Natural killer cell (primary cell): ENCODE measurements at regions not wholly inside any gene's neighbourhood (a gene's known extent, or its start where the extent isn't known, plus 50 kb on each side); places are given as distances from the start of the nearest gene placed in this dataset.

ENCODE experiments used
- ATAC-seq, 3 donors: fragments of 150-1000 bp in 2 of 3; fragments of 200-7000 bp in 1 of 3; cut with Tn5 transposase; 1 replicate in 1 of 3; 2 replicates in 2 of 3; pipeline ENCODE4 v1.10.0; 2021; ENCODE audit warnings: mild to moderate bottlenecking in 2 of 3, moderate library complexity in 2 of 3
- DNase-seq, 2 donors: peaks; one replicate each; pipeline versions ENCODE4 v3.0.0 to v3.0.0-alpha.2; 2013 to 2021; ENCODE audit warnings: mixed read lengths in 1 of 2
- H3K27ac ChIP-seq: one replicate; pipeline ENCODE4 v1.5.1; 2013; ENCODE audit warnings: mild to moderate bottlenecking, low read length
- H3K27me3 ChIP-seq: one replicate; pipeline ENCODE4 v1.6.1; 2013; ENCODE audit warnings: low read length; ENCODE audit not compliant: control insufficient read depth, insufficient read depth
- H3K36me3 ChIP-seq: one replicate; pipeline ENCODE4 v1.6.1; 2013; ENCODE audit warnings: low read length; ENCODE audit not compliant: control insufficient read depth, insufficient read depth
- H3K4me1 ChIP-seq: one replicate; pipeline ENCODE4 v1.6.1; 2013; ENCODE audit warnings: low read length; ENCODE audit not compliant: control insufficient read depth, insufficient read depth
- H3K4me3 ChIP-seq: one replicate; pipeline ENCODE4 v1.5.1; 2013; ENCODE audit warnings: low read length
- H3K9me3 ChIP-seq: one replicate; pipeline ENCODE4 v1.6.1; 2013; ENCODE audit warnings: low read length; ENCODE audit not compliant: control insufficient read depth, insufficient read depth
- H3K27ac Mint-ChIP-seq, 2 donors: one replicate each; pipeline ENCODE4 v1.8.0; 2022; ENCODE audit warnings: mild to moderate bottlenecking in 2 of 2, mixed read lengths in 2 of 2, moderate library complexity in 1 of 2
- H3K27me3 Mint-ChIP-seq, 2 donors: one replicate each; pipeline ENCODE4 v1.8.0; 2022; ENCODE audit warnings: low read depth in 2 of 2, mixed read lengths in 2 of 2
- H3K36me3 Mint-ChIP-seq: one replicate; pipeline ENCODE4 v1.8.0; 2022; ENCODE audit warnings: mixed read lengths
- H3K4me1 Mint-ChIP-seq, 2 donors: one replicate each; pipeline ENCODE4 v1.8.0; 2022; ENCODE audit warnings: mixed read lengths in 2 of 2
- H3K4me3 Mint-ChIP-seq: one replicate; pipeline ENCODE4 v1.8.0; 2022; ENCODE audit warnings: mild to moderate bottlenecking, moderate library complexity, mixed read lengths
- H3K9me3 Mint-ChIP-seq, 2 donors: one replicate each; pipeline ENCODE4 v1.8.0; 2022; ENCODE audit warnings: mixed read lengths in 2 of 2
- WGBS: methylation state at CpG from one replicate; pipeline ENCODE4 v1.1.7; 2013; ENCODE audit warnings: missing lambda C conversion rate; ENCODE audit not compliant: insufficient coverage; 5-methylcytosine and 5-hydroxymethylcytosine counted together
- intact Hi-C: fragments of 100-400 bp; cut with micrococcal nuclease; formaldehyde crosslinking; loops from one replicate; pipeline ENCODE4 v1.14.2; 2022
- TF ChIP-seq, protein P1 (sequence below): fragments of 200-600 bp; IDR thresholded peaks from one replicate; pipeline ENCODE4 v1.8.0; 2022; ENCODE audit warnings: antibody characterized with exemption

DNA sequence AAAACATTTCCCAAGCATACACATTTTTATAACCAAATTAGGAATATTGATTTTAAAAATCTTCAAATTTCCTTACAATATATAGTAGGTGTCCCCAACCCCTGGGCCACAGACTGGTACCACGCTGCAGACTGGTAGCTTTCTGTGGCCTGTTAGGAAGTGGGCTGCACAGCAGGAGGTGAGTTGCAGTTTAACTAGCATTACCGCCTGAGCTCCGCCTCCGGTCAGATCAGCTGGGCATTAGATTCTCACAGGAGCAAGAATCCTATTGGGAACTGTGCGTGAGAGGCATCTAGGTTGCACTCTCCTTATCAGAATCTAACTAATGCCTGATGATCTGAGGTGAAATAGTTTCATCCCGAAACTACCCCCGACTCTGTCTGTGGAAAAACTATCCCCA lies 62.1 kb downstream of the ZWINT start:
- Histone ChIP-seq H3K4me3 (no peak overlapping the region), H3K27me3 (no peaks in the 10 kb centered on the region), H3K9me3 (no peaks in the 10 kb centered on the region), H3K36me3 (no peaks in the 10 kb centered on the region), H3K27ac (no peak overlapping the region), H3K4me1 (no peaks in the 10 kb centered on the region)
- Mint-ChIP-seq H3K27ac (no peak overlapping the region), H3K27me3 (no peaks in the 10 kb centered on the region), H3K9me3 (peaks cover 2 to 3% of the 10 kb centered on the region in 2 donors), H3K4me3 (no peak overlapping the region), H3K36me3 (no peaks in the 10 kb centered on the region), H3K4me1 (no peaks in the 10 kb centered on the region)
- no peak for DNase-seq
- WGBS, result 86% methylated on average over 7 of the region's 7 CpGs
- ATAC-seq, result no peak
- intact Hi-C loops, result no loop called here
- TF ChIP-seq, protein P1, sequence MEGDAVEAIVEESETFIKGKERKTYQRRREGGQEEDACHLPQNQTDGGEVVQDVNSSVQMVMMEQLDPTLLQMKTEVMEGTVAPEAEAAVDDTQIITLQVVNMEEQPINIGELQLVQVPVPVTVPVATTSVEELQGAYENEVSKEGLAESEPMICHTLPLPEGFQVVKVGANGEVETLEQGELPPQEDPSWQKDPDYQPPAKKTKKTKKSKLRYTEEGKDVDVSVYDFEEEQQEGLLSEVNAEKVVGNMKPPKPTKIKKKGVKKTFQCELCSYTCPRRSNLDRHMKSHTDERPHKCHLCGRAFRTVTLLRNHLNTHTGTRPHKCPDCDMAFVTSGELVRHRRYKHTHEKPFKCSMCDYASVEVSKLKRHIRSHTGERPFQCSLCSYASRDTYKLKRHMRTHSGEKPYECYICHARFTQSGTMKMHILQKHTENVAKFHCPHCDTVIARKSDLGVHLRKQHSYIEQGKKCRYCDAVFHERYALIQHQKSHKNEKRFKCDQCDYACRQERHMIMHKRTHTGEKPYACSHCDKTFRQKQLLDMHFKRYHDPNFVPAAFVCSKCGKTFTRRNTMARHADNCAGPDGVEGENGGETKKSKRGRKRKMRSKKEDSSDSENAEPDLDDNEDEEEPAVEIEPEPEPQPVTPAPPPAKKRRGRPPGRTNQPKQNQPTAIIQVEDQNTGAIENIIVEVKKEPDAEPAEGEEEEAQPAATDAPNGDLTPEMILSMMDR, result no peak

DNA sequence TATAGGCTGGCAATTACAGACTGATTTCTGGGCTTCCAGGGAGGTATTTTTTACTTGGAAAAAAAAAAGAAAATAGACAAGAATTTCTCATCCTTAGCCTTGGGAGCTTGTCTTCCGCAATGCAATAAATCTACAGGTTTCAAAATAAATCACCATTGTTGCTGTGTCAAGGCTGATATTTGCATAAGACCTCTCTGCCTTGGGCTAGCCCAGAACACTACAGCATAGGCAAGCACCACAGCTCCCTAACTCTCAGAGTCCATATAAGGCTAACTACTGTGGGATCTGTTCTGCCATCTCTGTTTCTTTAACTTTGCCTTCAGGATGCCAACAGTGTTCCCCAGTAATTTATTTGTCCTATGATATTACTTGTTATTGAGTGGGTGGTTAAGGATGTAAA lies 64.4 kb downstream of the ZWINT start:
- no peaks in the 10 kb centered on the region for H3K27me3 ChIP-seq
- H3K4me1 Mint-ChIP-seq, result no peaks in the 10 kb centered on the region
- no peaks in the 10 kb centered on the region for H3K36me3 ChIP-seq
- no peaks in the 10 kb centered on the region for H3K9me3 ChIP-seq
- no peak overlapping the region for H3K4me3 ChIP-seq
- WGBS, result 100% methylated on average over 1 of the region's 1 CpG
- H3K9me3 Mint-ChIP-seq, result peaks cover 4 to 10% of the 10 kb centered on the region in 2 donors
- intact Hi-C loops, result no loop called here
- DNase-seq (no peak), ATAC-seq (no peak)
- TF ChIP-seq, protein P1, result no peak
- no peaks in the 10 kb centered on the region for H3K36me3 Mint-ChIP-seq
- no peaks in the 10 kb centered on the region for H3K4me1 ChIP-seq
- H3K27me3 Mint-ChIP-seq, result no peaks in the 10 kb centered on the region
- H3K4me3 Mint-ChIP-seq, result no peak overlapping the region
- H3K27ac Mint-ChIP-seq, result no peak overlapping the region
- no peak overlapping the region for H3K27ac ChIP-seq

DNA sequence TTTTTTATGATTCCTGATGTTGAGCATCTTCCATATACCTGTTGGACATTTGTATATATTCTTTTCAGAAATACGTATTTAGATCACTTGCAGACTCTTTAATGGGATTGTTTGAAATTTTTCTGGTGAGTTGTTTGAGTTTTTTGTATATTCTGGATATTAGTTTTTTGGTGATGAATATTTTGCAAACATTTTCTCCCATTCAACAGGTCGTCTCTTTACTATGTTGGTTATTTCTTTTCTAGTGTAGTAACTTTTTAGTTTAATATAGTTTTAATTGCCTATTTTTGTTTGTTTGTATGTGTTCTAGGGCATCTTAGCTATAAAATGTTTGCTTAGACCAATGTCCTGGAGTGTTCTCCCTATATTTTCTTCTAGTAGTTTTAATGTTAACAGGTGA lies 72.7 kb downstream of the ZWINT start:
- H3K27me3 ChIP-seq, result no peaks in the 10 kb centered on the region
- Mint-ChIP-seq H3K4me3 (no peak overlapping the region), H3K27me3 (no peaks in the 10 kb centered on the region), H3K27ac (no peak overlapping the region), H3K4me1 (no peaks in the 10 kb centered on the region), H3K36me3 (no peaks in the 10 kb centered on the region), H3K9me3 (peaks cover 4 to 22% of the 10 kb centered on the region in 2 donors)
- intact Hi-C loops, result no loop called here
- H3K36me3 ChIP-seq, result no peaks in the 10 kb centered on the region
- H3K4me1 ChIP-seq, result no peaks in the 10 kb centered on the region
- no peaks in the 10 kb centered on the region for H3K9me3 ChIP-seq
- no peak for ATAC-seq
- DNase-seq, result no peak
- H3K4me3 ChIP-seq, result no peak overlapping the region
- WGBS, result no CpG with 5 or more reads among the region's 2 CpGs
- TF ChIP-seq, protein P1, result no peak
- no peak overlapping the region for H3K27ac ChIP-seq

DNA sequence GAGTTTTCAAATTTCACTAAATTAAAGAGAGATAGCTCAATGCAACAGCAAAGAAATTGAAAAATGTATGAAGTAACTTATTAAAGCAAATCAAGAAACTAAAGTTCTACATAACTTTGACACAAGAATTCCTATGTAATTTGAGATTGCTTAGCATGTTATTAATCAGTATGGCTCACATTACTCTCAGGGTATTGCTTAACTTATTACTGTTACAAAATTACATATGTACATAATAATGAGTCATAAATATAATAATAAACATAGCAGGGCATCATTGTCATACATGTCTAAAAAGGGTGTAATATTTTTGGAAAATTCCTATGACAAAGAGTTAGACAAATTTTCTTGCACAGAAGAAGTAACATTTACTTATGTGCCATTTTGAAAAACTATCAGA lies 75.0 kb downstream of the ZWINT start:
- Histone ChIP-seq H3K4me1 (no peaks in the 10 kb centered on the region), H3K4me3 (no peak overlapping the region), H3K9me3 (no peaks in the 10 kb centered on the region), H3K36me3 (no peaks in the 10 kb centered on the region), H3K27me3 (no peaks in the 10 kb centered on the region), H3K27ac (no peak overlapping the region)
- DNase-seq (no peak), ATAC-seq (no peak)
- no peak overlapping the region for H3K4me3 Mint-ChIP-seq
- no peak overlapping the region for H3K27ac Mint-ChIP-seq
- H3K27me3 Mint-ChIP-seq, result no peaks in the 10 kb centered on the region
- TF ChIP-seq, protein P1, result no peak
- H3K9me3 Mint-ChIP-seq, result peaks cover 5 to 13% of the 10 kb centered on the region in 2 donors
- intact Hi-C loops, result no loop called here
- H3K36me3 Mint-ChIP-seq, result no peaks in the 10 kb centered on the region
- H3K4me1 Mint-ChIP-seq, result no peaks in the 10 kb centered on the region
